K562 (cell line): ENCODE measurements at regions not wholly inside any gene's neighbourhood (a gene's known extent, or its start where the extent isn't known, plus 50 kb on each side); places are given as distances from the start of the nearest gene placed in this dataset.

Experiments
- CEBPZ ChIP-seq: fragments of 150-350 bp; IDR thresholded peaks from 2 replicates; pipeline ENCODE4 v1.6.1; 2014; ENCODE audit warnings: low read depth, mild to moderate bottlenecking, low read length, borderline replicate concordance
- CTBP1 ChIP-seq: fragments of 450-650 bp; IDR thresholded peaks from 2 replicates; pipeline ENCODE4 v1.6.1; 2016; ENCODE audit warnings: borderline replicate concordance
- CTCF ChIP-seq, 3 experiments: IDR thresholded peaks in 2 of 3; conservative IDR thresholded peaks in 1 of 3; 2 replicates each; pipeline ENCODE4 v1.5.1; 2011 to 2012; ENCODE audit warnings: low read length in 3 of 3, mild to moderate bottlenecking in 3 of 3, control low read depth in 2 of 3, improper control_type of control experiment in 1 of 3, inconsistent platforms in 1 of 3, low read depth in 1 of 3, mixed read lengths in 1 of 3, moderate library complexity in 1 of 3; ENCODE audit not compliant: insufficient read depth in 2 of 3
- ETS1 ChIP-seq: conservative IDR thresholded peaks from 2 replicates; pipeline ENCODE4 v1.6.1; 2011; ENCODE audit warnings: low read depth, mild to moderate bottlenecking, low read length; ENCODE audit not compliant: control insufficient read depth
- EZH2 ChIP-seq: IDR thresholded peaks from 2 replicates; pipeline ENCODE4 v1.6.1; 2012; ENCODE audit warnings: low read depth, mild to moderate bottlenecking, inconsistent platforms, low read length, borderline replicate concordance
- MCM3 ChIP-seq: fragments of 450-650 bp; IDR thresholded peaks from 2 replicates; pipeline ENCODE4 v1.6.1; 2016
- NCOA1 ChIP-seq: fragments of 450-650 bp; IDR thresholded peaks from 2 replicates; pipeline ENCODE4 v1.6.1; 2016; ENCODE audit warnings: low read depth
- NR1H2 ChIP-seq: sonication (generic); formaldehyde crosslinking; IDR thresholded peaks from 2 replicates; pipeline ENCODE4 v1.4.0; 2020; ENCODE audit warnings: mild to moderate bottlenecking, missing genetic modification reagents
- PATZ1 ChIP-seq: fragments of 250-450 bp; sonication (Bioruptor Pico); IDR thresholded peaks from 2 replicates; pipeline ENCODE4 v1.5.0; 2020; ENCODE audit warnings: mild to moderate bottlenecking, borderline replicate concordance
- POLR2G ChIP-seq: fragments of 200-400 bp; formaldehyde crosslinking; IDR thresholded peaks from 2 replicates; pipeline ENCODE4 v1.6.1; 2017; ENCODE audit warnings: low read depth, mild to moderate bottlenecking, antibody characterized with exemption, low read length, moderate library complexity

GRCh38 chr2:146138820-146139219 lies 1618.9 kb upstream of the ZEB2 start:
- no peak for TF ChIP-seq CTCF (IDR thresholded peaks at IDR 0.05 in 2 of 3, conservative IDR thresholded peaks at IDR 0.05 in 1 of 3; ENCODE audit: insufficient read depth in 2 of 3, low read depth in 1 of 3, low read length in 3 of 3)
- no peak for TF ChIP-seq EZH2
- TF ChIP-seq NCOA1: no peak
- no peak for TF ChIP-seq CEBPZ
- no peak for TF ChIP-seq POLR2G
- no peak for TF ChIP-seq PATZ1 (CRISPR knock-in tag)
- no peak for TF ChIP-seq CTBP1
- no peak for TF ChIP-seq ETS1
- no peak for TF ChIP-seq MCM3
- no peak for TF ChIP-seq NR1H2 (CRISPR knock-in tag)
